IMR-90 (cell line): ENCODE measurements at regions not wholly inside any gene's neighbourhood (a gene's known extent, or its start where the extent isn't known, plus 50 kb on each side); places are given as distances from the start of the nearest gene placed in this dataset.

Experiments used
- BHLHE40 ChIP-seq: fragments of 150-350 bp; IDR thresholded peaks from 2 replicates; pipeline ENCODE4 v1.6.1; 2016; ENCODE audit warnings: mild to moderate bottlenecking, low read depth, low read length
- CEBPB ChIP-seq: IDR thresholded peaks from 2 replicates; pipeline ENCODE4 v1.6.1; 2012; ENCODE audit warnings: low read depth, low read length, improper control_type of control experiment
- FOS ChIP-seq: fragments of 150-350 bp; IDR thresholded peaks from 2 replicates; pipeline ENCODE4 v1.6.1; 2016; ENCODE audit warnings: low read depth, low read length
- MAFK ChIP-seq: IDR thresholded peaks from 2 replicates; pipeline ENCODE4 v1.6.1; 2012; ENCODE audit warnings: low read depth, low read length, improper control_type of control experiment
- MAZ ChIP-seq: IDR thresholded peaks from 2 replicates; pipeline ENCODE4 v1.6.1; 2012; ENCODE audit warnings: low read depth, mild to moderate bottlenecking, low read length, improper control_type of control experiment, moderate library complexity, borderline replicate concordance
- MXI1 ChIP-seq: IDR thresholded peaks from 2 replicates; pipeline ENCODE4 v1.6.1; 2012; ENCODE audit warnings: low read depth, mild to moderate bottlenecking, low read length, moderate library complexity, borderline replicate concordance
- POLR2A ChIP-seq: IDR thresholded peaks from 2 replicates; pipeline ENCODE4 v1.6.1; 2012; ENCODE audit warnings: mild to moderate bottlenecking, low read depth, low read length
- RAD21 ChIP-seq: IDR thresholded peaks from 2 replicates; pipeline ENCODE4 v1.6.1; 2012; ENCODE audit warnings: low read length, improper control_type of control experiment
- RCOR1 ChIP-seq: IDR thresholded peaks from 2 replicates; pipeline ENCODE4 v1.6.1; 2012; ENCODE audit warnings: mild to moderate bottlenecking, low read length, improper control_type of control experiment; ENCODE audit not compliant: insufficient replicate concordance
- RFX5 ChIP-seq: IDR thresholded peaks from 2 replicates; pipeline ENCODE4 v1.8.0; 2012; ENCODE audit warnings: low read depth, mild to moderate bottlenecking, low read length, moderate library complexity
- SMC3 ChIP-seq: fragments of 150-350 bp; IDR thresholded peaks from 2 replicates; pipeline ENCODE4 v1.6.1; 2016; ENCODE audit warnings: low read depth, mild to moderate bottlenecking, antibody characterized with exemption, low read length, moderate library complexity
- TF ChIP-seq, protein P1 (sequence below): conservative IDR thresholded peaks from 2 replicates; pipeline ENCODE4 v1.5.1; 2012; ENCODE audit warnings: mild to moderate bottlenecking, low read depth, low read length, improper control_type of control experiment
- TF ChIP-seq, protein P2 (sequence below): fragments of 150-350 bp; IDR thresholded peaks from 2 replicates; pipeline ENCODE4 v1.6.1; 2016; ENCODE audit warnings: low read depth, mild to moderate bottlenecking, low read length, moderate library complexity, borderline replicate concordance
- TF ChIP-seq, protein P3 (sequence below): fragments of 150-350 bp; IDR thresholded peaks from 2 replicates; pipeline ENCODE4 v1.6.1; 2017; ENCODE audit warnings: mild to moderate bottlenecking, antibody characterized with exemption, low read length, low read depth

DNA sequence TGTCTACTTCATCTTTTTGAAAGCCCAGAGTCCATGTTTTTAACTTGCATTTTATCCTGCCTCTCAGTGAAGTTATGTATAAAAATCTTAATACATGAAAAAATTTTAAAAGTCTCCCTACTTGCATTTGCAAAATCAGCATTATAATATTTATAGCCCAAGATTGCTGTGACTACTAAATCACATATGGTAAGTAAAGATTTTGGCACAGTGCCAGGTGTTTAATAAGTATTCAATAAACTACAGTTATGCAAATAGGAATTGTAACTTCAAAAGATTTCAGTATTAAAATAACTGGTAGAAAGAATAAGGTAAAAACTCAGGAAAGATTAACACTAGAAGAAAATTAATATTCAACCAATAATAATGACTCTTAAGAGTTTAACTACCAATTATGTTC is 641.7 kb downstream of the LRRIQ3 start:
- TF ChIP-seq, protein P1, sequence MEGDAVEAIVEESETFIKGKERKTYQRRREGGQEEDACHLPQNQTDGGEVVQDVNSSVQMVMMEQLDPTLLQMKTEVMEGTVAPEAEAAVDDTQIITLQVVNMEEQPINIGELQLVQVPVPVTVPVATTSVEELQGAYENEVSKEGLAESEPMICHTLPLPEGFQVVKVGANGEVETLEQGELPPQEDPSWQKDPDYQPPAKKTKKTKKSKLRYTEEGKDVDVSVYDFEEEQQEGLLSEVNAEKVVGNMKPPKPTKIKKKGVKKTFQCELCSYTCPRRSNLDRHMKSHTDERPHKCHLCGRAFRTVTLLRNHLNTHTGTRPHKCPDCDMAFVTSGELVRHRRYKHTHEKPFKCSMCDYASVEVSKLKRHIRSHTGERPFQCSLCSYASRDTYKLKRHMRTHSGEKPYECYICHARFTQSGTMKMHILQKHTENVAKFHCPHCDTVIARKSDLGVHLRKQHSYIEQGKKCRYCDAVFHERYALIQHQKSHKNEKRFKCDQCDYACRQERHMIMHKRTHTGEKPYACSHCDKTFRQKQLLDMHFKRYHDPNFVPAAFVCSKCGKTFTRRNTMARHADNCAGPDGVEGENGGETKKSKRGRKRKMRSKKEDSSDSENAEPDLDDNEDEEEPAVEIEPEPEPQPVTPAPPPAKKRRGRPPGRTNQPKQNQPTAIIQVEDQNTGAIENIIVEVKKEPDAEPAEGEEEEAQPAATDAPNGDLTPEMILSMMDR, result no peak
- TF ChIP-seq SMC3, result no peak
- TF ChIP-seq MAFK, result no peak
- TF ChIP-seq RAD21, result no peak
- TF ChIP-seq CEBPB, result no peak
- TF ChIP-seq MXI1, result no peak
- TF ChIP-seq POLR2A, result no peak
- TF ChIP-seq, protein P2, sequence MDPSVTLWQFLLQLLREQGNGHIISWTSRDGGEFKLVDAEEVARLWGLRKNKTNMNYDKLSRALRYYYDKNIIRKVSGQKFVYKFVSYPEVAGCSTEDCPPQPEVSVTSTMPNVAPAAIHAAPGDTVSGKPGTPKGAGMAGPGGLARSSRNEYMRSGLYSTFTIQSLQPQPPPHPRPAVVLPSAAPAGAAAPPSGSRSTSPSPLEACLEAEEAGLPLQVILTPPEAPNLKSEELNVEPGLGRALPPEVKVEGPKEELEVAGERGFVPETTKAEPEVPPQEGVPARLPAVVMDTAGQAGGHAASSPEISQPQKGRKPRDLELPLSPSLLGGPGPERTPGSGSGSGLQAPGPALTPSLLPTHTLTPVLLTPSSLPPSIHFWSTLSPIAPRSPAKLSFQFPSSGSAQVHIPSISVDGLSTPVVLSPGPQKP, result no peak
- TF ChIP-seq, protein P3, sequence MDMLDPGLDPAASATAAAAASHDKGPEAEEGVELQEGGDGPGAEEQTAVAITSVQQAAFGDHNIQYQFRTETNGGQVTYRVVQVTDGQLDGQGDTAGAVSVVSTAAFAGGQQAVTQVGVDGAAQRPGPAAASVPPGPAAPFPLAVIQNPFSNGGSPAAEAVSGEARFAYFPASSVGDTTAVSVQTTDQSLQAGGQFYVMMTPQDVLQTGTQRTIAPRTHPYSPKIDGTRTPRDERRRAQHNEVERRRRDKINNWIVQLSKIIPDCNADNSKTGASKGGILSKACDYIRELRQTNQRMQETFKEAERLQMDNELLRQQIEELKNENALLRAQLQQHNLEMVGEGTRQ, result no peak
- TF ChIP-seq FOS, result no peak
- no peak for TF ChIP-seq BHLHE40
- no peak for TF ChIP-seq RFX5
- no peak for TF ChIP-seq RCOR1
- no peak for TF ChIP-seq MAZ
